ENCODE measurements at regions not wholly inside any gene's neighbourhood (a gene's known extent, or its start where the extent isn't known, plus 50 kb on each side); places are given as distances from the start of the nearest gene placed in this dataset.
"Not testable (repeated sequence)": the region's sequence is repeated elsewhere in the genome, so short reads cannot be mapped to it uniquely, and the experiment has no call there.

GRCh38 chr18:1152958-1153357 lies 248.3 kb downstream of the ADCYAP1 start:
- not testable (repeated sequence) for TF ChIP-seq POLR2AphosphoS5, POLR2A, CTCF (IDR thresholded peaks at IDR 0.05)

Measured in stomach (tissue), 4 donors.